ENCODE measurements at regions not wholly inside any gene's neighbourhood (a gene's known extent, or its start where the extent isn't known, plus 50 kb on each side); places are given as distances from the start of the nearest gene placed in this dataset.
"Not testable (repeated sequence)": the region's sequence is repeated elsewhere in the genome, so short reads cannot be mapped to it uniquely, and the experiment has no call there.

- DNase-seq (ENCODE audit: low read depth), result no peak
Measured at GRCh38 chr3:59257506-59257905, 207.7 kb upstream of the CFAP20DC start.

GRCh38 chr3:59256230-59256629 lies 206.4 kb upstream of the CFAP20DC start:
- no peak for DNase-seq (ENCODE audit: low read depth)

DNA sequence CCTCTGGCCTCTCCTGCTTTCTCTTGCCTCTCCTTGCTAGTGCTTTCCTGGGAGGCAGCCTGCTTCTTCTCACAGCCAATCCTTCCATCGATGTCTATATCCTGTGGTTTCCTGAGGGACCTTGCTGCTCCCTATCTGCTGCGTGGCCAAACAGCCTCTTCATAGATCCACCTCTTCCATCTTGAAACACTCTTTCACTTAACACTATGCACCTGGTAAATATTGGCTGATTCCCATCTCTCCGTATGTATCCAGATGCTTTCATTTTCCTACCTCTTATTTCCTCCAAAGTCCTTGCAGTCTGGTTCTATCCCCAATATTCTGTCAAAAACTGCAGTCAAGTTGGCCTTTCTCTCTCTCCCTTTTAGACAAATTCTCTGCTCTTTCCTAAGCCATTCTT lies 205.2 kb upstream of the CFAP20DC start:
- no peak for DNase-seq (ENCODE audit: low read depth)

DNA sequence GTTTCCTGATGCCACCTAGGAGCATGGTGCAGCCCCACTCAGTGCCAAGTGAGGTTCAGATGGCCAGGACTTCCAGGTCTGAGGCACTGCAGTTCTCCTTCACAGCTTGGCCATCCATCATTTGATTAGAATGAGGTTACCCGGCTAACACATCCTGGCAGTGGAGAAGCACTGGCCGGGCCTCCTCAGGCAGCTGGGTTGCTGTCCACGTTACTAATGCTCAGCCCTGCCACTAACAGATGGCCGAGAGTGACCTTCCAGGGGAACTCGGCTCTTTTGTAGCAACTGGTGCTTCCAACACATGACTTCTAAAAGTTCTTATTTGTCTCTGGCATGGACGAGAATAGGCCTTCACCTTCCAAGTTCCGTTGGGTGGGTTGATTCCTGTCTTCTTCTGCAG lies 204.6 kb upstream of the CFAP20DC start:
- DNase-seq (ENCODE audit: low read depth), result no peak

- no peak for DNase-seq (ENCODE audit: low read depth)
Measured at GRCh38 chr3:59253523-59253922, 203.7 kb upstream of the CFAP20DC start.

GRCh38 chr3:59251869-59252268 lies 202.0 kb upstream of the CFAP20DC start:
- no peak for DNase-seq (ENCODE audit: low read depth)

GRCh38 chr3:59250600-59250999 lies 200.8 kb upstream of the CFAP20DC start:
- no peak for DNase-seq (ENCODE audit: low read depth)

GRCh38 chr3:59249698-59250361 lies 200.0 kb upstream of the CFAP20DC start:
- no peak for DNase-seq (ENCODE audit: low read depth)

DNA sequence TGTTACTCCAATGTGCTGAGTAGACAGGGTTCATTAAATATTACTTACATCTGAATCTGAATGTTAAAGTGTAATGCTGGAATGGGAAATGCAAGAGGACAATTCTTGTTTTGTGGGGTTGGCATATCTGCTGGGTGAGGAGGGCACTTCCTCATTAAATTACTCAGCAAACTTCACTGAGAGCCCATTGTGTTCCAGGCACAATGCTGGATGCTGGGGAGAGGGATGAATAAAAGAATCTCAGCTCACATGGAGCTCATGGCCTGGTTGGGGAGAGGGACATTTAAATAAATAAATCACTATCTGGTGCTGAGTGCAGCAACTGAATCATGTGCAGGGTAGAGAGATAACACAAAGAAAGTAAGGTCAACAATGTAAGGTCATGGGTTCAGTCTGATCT lies 199.2 kb upstream of the CFAP20DC start:
- no peak for DNase-seq (ENCODE audit: low read depth)

DNA sequence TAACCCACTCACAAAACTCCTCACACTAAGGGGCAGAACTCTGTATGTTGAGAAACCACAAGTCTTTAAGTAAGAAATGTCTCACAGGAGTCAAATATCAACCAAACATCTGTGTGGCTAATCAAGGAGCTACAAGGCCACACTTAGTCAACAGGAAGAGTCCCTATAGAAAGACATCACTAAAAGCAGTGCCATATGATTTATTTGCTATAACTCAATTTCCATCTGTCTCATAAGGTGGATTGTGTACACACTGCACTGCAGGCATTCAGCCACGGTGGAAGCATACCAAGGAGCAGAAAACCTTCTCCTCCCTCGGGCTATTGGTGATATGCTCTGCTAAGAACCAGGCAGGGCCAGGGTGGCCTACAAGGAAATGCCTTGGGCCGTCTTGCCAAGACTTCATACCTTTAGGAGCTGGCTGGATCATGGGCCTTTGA lies 197.6 kb upstream of the CFAP20DC start:
- DNase-seq (ENCODE audit: low read depth), result no peak

DNA sequence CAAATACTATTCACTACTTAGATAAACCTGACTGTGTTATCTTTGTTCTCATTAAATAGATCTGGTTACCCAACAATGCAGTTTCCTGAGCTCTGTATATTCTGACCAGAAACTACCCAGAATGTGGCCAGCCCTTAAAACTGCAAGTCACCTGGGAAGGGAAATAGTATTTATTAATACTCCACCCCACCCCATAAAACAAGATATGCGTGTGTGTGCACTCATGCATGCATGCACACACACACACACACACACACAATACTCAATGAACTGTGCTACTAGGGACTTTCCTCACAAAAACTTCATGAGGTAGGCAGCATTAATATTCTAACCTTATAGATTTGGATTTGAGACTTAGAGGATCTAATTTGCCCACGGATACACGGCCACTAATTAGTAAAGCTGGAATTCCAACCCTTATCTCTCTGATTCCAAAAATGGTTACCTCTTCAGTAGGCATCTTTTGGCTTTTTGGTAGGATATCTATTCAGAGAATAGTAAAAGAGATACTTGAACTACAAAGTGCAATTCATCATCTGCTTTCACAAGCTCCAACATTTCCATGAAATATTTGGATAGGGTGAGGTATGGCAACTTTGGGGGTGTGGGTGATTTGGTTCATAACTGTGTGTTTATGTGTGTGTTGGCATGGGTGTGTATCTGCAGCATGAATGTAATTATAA lies 197.0 kb upstream of the CFAP20DC start:
- DNase-seq (ENCODE audit: low read depth), result no peak

GRCh38 chr3:59245859-59246501 lies 196.2 kb upstream of the CFAP20DC start:
- DNase-seq (ENCODE audit: low read depth), result no peak

GRCh38 chr3:59245300-59245858 lies 195.6 kb upstream of the CFAP20DC start:
- DNase-seq (ENCODE audit: low read depth), result no peak

GRCh38 chr3:59244343-59244742 lies 194.5 kb upstream of the CFAP20DC start:
- no peak for DNase-seq (ENCODE audit: low read depth)

- DNase-seq (ENCODE audit: low read depth), result no peak
Measured at GRCh38 chr3:59243476-59243875, 193.7 kb upstream of the CFAP20DC start.

DNA sequence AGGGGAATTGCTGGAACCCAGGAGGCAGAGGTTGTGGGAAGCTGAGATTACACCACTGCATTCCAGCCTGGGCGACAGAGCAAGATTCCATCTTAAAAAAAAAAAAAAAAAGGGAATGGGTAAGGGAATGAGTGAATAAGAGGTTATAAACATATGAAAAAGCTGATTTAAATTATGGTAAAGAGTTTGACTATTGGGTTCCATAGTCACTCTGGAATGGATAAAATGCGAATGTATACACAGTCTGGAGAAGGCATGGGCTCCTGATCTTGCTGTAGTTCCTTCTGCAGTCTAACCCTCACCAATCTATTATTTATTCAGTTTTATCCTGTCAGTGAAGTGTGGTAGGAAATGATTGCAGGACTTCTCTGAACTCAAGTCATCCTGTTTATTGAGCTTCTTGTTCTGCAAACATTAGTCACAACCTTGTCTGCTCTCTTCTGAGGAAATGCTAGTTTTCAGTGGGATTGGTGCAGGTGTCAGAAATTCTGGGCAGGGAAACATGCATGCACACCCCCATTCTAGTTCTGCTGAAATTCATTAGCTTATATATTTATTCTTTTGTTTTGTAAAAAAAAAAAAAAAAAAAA lies 190.9 kb upstream of the CFAP20DC start:
- DNase-seq (ENCODE audit: low read depth), result no peak

DNA sequence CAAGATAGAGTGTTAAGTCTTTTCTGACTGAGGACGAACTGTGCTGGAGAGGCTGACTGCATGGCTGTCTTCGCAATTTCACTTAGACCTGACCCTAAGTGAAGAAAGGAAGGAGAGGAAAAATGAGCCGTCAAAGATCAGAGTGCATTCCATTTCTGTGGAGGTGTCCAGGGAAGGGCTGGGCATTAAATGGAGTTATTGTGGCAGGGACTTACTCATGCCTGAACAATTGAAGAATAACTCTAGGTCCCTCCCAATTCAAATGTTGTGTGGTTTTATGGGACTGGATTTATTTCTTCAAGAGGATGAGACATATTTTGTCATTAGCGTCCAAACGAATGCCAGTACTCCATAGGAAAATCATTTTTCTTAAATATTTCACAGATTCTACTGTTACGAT lies 187.3 kb upstream of the CFAP20DC start:
- DNase-seq (ENCODE audit: low read depth), result no peak

- DNase-seq (ENCODE audit: low read depth), result no peak
Measured at GRCh38 chr3:59235634-59236012, 185.8 kb upstream of the CFAP20DC start.

GRCh38 chr3:59234884-59235633 lies 185.2 kb upstream of the CFAP20DC start:
- no peak for DNase-seq (ENCODE audit: low read depth)

DNA sequence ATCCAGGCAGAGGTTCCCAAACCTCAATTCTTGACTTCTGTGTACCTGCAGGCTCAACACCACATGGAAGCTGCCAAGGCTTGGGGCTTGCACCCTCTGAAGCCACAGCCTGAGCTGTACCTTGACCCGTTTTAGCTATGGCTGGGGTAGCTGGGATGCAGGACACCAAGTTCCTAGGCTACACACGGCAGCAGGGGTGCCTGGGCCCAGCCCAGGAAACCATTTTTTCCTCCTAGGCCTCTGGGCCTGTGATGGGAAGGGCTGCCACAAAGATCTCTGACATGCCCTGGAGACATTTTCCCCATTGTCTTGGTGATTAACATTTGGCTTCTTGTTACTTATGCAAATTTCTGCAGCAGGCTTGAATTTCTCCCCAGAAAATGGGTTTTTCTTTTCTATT lies 180.6 kb upstream of the CFAP20DC start:
- not testable (repeated sequence) for DNase-seq (ENCODE audit: low read depth)

DNA sequence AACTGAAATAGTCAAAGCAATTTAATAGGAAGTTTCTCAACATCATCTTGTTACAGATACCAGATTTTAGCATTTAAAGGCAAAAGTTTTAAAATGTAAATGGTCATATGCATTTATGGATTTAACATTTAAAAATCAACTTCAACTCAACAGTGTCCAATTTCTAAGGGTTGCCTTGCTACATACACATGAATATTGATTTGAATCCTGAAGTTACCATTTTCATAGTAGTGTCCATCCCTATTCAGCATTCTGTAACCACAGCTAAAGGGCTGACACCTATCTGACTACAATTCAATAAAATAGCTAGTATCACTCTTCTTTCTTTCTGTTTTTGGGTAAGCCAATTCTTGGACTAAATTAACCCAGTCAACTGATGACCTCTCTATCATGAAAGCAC lies 164.0 kb upstream of the CFAP20DC start:
- no peak for DNase-seq (ENCODE audit: low read depth)
